Amniotic epithelial cell (primary cell): ENCODE measurements at regions not wholly inside any gene's neighbourhood (a gene's known extent, or its start where the extent isn't known, plus 50 kb on each side); places are given as distances from the start of the nearest gene placed in this dataset.
"Not testable (repeated sequence)": the region's sequence is repeated elsewhere in the genome, so short reads cannot be mapped to it uniquely, and the experiment has no call there.

ENCODE experiments used
- DNase-seq: peaks from one replicate; pipeline ENCODE4 v3.0.0-alpha.2; 2010; ENCODE audit warnings: low read depth

DNA sequence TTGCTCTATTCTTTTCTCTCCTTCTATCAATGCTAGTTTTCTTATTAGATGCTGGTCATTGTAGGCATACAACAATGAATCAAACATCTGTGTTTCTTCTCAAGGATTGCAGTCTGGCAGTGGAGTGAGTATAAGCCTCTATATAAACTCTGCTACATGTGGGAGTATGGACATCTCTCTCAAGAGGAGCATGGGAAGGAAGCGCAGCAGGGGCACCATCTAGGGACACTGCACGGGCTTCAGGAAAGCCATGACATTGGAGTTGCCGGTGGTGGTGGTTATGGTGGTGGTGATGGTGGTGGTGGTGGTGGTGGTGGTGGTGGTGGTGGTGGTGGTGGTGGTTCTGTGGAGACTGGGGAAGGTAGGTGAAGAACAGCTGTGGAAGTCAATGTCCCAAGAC is 462.6 kb downstream of the RNF144A start:
- no peak for DNase-seq

GRCh38 chr2:7384773-7385349 is 467.6 kb downstream of the RNF144A start:
- no peak for DNase-seq

GRCh38 chr2:7390311-7390710 is 473.1 kb downstream of the RNF144A start:
- not testable (repeated sequence) for DNase-seq

GRCh38 chr2:7392076-7392787 is 475.0 kb downstream of the RNF144A start:
- no peak for DNase-seq

DNA sequence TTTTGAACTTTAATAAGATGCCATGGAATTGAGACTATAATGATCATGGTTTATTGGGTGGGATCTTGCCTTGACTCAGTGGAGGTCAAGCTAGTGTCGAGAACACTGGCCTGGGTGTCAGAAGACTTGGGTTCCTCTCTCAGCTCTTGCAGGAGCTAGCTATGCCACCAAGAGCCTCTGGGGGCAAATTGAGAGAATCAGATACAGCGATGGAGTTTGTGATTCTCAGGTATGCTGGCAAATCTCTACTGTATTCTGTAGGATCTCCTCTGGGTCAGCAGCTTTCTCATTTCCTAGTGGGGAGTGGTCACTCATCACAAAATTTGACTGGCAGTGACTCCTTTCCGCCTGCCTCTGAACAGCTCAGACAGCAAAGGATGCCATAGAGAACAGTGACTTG is 477.0 kb downstream of the RNF144A start:
- no peak for DNase-seq

GRCh38 chr2:7400628-7401027 is 483.4 kb downstream of the RNF144A start:
- DNase-seq, result no peak

GRCh38 chr2:7403092-7403775 is 486.0 kb downstream of the RNF144A start:
- DNase-seq, result no peak

GRCh38 chr2:7405861-7406715 is 488.9 kb downstream of the RNF144A start:
- no peak for DNase-seq

DNA sequence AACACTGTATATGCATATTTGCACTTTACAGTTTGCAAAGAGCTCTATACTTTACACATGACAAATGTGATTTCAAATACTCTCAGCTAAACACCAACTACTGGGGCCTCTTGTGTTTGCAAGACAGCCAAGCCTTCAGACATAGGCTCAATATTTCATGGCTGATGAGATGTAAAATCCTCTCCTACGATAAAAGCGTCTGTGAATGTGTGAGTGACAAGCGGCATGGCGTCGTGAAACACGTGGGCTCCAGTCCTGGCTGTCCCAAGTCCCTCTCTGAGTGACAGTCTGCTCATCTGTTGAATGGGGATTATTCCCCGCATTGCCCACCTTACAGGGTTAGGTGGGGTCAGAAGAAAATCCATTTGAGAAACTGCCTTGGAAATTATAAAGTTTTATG is 489.8 kb downstream of the RNF144A start:
- no peak for DNase-seq

DNA sequence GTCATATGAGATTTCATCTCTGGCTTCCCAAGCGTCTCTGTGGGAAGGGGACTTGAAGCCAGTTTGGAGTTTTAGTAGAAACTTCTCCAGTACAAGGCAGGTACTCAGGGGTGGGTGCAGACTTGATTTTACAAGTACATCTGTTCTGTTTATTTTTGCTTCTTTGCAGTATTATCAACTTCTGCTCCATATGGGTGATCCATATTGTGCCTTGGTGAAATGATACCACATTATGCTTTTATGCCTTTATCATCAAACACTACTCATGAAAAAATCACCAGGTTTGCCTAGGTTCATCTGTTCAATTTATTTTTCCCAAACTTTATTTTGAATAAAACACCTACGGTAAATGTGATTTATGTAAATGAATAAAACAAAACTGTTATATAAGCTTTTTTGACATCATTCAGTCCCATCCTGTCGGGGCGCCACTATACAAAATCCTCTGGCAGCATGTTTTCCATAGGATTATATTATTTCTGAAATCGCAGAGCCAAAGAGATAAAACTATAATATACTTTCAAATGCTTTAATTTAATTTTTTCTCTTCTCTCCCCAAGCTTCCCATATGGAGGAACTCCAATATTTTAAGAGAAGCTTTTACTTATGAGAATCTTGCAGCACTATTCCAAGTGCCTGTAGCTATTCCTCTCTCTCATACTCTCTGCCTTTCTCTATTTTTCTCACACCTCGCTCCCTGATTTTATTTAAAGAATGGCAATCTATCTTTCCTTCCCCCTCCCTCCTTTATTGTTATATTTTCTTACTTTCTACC is 490.9 kb downstream of the RNF144A start:
- DNase-seq, result no peak

DNA sequence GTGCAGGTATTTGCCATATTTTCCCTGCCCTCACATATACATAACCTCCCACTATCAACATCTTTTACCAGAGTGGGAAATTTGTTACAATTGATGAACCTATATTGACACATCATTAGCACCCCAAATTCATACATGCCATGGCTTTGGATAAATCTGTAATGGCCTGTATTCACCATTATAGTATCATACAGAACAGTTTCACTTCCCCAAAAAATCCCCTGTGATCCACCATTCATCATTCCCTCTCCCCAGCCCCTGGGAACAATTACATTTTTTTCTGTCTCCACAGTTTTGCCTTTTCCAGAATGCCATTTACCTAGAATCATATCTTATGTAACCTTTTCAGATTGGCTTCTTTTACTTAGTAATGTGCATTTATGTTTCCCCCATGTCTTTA is 494.5 kb downstream of the RNF144A start:
- no peak for DNase-seq

DNA sequence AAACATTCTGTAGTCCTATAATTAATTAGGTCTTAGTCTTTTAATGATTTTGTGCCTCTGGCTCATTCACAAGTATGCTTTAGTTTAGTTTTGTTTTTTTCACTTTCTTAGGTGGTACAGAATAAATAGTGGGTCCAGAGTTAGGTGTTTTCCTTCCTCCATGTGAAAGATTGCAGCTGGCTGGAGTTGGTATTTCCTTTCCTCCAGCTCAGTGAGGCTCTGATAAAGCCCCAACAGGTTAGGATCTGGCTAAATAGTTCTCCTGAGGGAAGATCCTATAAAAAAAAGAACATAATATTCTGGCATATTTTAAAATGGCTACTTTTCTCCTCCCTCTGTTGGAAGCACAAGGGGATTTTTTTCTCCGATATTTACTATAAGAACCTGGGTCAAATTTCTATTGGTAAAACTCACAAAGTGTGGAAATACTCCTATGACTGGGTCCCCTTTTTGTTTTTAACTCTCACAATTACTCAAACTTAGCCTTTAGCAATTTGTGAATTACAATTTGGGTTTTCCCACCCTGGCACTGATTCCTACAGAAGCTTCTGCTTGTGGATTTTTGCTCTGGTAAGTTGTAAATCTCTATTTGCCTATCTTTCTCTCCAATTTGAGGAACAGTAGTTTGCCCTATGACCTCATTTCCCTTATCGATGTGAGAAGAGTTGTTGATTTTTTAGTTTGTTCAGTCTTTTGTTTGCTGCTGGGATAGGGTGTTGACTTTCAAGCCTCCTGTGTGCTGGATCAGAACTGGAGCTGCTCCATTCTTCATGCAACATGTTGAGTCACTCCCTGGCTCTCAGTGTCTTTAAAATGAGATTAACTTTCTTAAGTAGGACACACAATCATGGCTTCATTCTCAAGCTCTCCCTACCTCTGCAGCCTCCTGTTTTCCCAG is 500.9 kb downstream of the RNF144A start:
- peak; percentile 4 for DNase-seq

- no peak for DNase-seq
Observed at GRCh38 chr2:7419186-7419585, 502.0 kb downstream of the RNF144A start.

DNA sequence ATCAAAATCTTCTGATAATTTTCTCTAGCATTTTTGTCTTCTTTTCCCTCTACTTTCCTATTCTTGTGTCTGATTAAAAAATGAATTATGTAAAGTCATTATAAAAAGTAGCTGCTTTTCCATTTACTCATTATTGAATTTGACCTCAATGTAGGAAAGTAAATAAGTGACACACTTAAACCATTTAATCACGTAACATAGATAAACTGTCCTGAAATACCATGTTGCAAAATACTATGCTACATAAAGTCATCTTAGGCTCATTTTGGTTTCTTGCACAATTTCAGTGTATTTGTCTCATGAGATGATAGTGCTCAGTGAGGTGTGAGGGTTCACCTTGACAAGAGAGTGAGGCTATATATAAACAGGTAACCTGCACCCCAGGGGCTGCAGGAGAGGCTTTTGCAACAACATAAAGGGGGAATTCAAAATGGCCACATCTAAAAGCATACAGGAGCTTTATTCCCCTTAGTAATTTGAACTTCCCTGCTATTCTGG is 502.7 kb downstream of the RNF144A start:
- peak; percentile 24 for DNase-seq

- no peak for DNase-seq
Observed at GRCh38 chr2:7420530-7420929, 503.3 kb downstream of the RNF144A start.

GRCh38 chr2:7424481-7424880 is 507.3 kb downstream of the RNF144A start:
- no peak for DNase-seq

DNA sequence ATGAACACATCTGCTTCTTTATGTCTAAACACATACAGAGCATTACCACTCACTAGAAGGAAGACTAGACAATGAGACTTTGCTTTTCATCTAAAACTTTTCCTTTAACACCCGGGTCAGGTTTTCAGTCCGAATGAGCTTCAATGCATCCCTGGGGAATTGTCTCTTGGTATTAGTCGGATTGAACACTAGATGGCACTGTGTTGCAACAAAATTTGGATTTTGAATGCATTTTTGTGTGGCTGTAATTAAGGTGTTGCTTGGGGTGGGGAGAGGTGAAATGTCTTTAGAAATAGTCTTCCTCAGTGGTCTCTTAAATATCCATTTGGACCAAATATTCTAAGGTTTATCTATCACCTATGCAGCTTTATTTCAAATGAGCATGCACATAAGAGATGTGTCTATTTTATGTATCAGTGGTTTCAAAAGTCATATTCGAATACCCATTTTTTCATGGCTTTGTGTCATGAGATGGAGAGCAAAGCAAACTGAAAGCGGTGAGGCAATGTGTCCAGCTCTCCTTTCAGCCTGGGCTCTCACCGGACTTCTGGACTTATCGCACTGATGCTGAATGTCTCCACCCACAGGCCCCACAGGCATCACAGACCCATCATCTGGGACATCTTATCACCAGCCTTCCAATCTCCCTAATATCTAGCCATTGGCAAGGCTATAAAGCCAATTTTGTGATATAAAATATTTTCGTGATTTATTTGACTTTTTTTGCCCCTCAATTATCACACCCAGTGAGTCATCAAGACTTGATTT is 510.3 kb downstream of the RNF144A start:
- peak; percentile 47 for DNase-seq

- DNase-seq, result no peak
Observed at GRCh38 chr2:7428454-7429204, 511.4 kb downstream of the RNF144A start.

DNA sequence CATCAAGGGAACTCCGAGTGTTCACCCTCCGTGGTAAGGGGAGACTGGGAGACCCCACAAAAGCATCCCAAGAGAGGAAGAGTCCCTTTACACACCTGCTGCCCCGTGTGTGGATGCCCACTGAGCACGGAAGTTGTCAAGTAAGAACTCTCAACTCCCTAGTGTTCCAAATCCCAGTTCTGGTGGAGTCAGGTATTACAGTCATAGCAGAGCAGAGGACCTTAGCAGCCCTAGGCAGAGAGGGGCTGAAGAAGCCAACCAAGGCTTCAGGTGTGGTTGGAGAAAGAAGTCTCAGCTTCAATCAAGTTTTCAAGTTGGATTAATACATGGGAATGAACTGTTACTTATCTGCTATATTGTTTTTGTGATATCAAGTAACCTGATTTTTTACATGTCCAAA is 512.5 kb downstream of the RNF144A start:
- DNase-seq, result no peak
